Neuronal stem cell (in vitro differentiated cells): ENCODE measurements at regions not wholly inside any gene's neighbourhood (a gene's known extent, or its start where the extent isn't known, plus 50 kb on each side); places are given as distances from the start of the nearest gene placed in this dataset.

Source experiments
- DNase-seq: peaks from one replicate; pipeline ENCODE4 v3.0.0-alpha.2; 2013; ENCODE audit warnings: low spot score
- H2AFZ ChIP-seq: one replicate; pipeline ENCODE4 v1.6.1; 2013; ENCODE audit warnings: mild to moderate bottlenecking, low read length, inconsistent platforms
- H2AK5ac ChIP-seq: 2 replicates; pipeline ENCODE4 v1.6.1; 2013; ENCODE audit warnings: low read depth, mild to moderate bottlenecking, inconsistent platforms, low read length, moderate library complexity, mixed read lengths
- H2BK120ac ChIP-seq: 2 replicates; pipeline ENCODE4 v1.6.1; 2013; ENCODE audit warnings: low read depth, mild to moderate bottlenecking, inconsistent platforms, low read length, moderate library complexity, mixed read lengths
- H2BK12ac ChIP-seq: one replicate; pipeline ENCODE4 v1.6.1; 2013; ENCODE audit warnings: low read length, inconsistent platforms
- H2BK15ac ChIP-seq: 2 replicates; pipeline ENCODE4 v1.6.1; 2013; ENCODE audit warnings: mild to moderate bottlenecking, low read length, inconsistent platforms, mixed read lengths
- H2BK5ac ChIP-seq: one replicate; pipeline ENCODE4 v1.6.1; 2013; ENCODE audit warnings: inconsistent platforms, mild to moderate bottlenecking, low read length, moderate library complexity
- H3K14ac ChIP-seq: one replicate; pipeline ENCODE4 v1.6.1; 2013; ENCODE audit warnings: low read length, inconsistent platforms
- H3K18ac ChIP-seq: 2 replicates; pipeline ENCODE4 v1.6.1; 2013; ENCODE audit warnings: low read length, inconsistent platforms
- H3K23ac ChIP-seq: 2 replicates; pipeline ENCODE4 v1.6.1; 2013; ENCODE audit warnings: low read depth, mild to moderate bottlenecking, mixed read lengths, low read length, inconsistent platforms; ENCODE audit not compliant: poor library complexity
- H3K27ac ChIP-seq: replicated peaks from 3 replicates; pipeline ENCODE4 v1.5.1; 2013; ENCODE audit warnings: low read length, inconsistent platforms
- H3K27me3 ChIP-seq, 3 experiments: 2 replicates each; pipeline ENCODE4 v1.6.1; 2013; ENCODE audit warnings: low read length in 3 of 3, mild to moderate bottlenecking in 2 of 3, inconsistent platforms in 1 of 3, low read depth in 1 of 3, mixed read lengths in 1 of 3, moderate library complexity in 1 of 3; ENCODE audit not compliant: control insufficient read depth in 3 of 3, insufficient read depth in 3 of 3
- H3K36me3 ChIP-seq, 2 donors: replicated peaks in 1 of 2; 2 replicates each; pipeline ENCODE4 v1.6.1; 2013; ENCODE audit warnings: low read length in 2 of 2; ENCODE audit not compliant: control insufficient read depth in 2 of 2, insufficient read depth in 2 of 2
- H3K4ac ChIP-seq: 2 replicates; pipeline ENCODE4 v1.6.1; 2013; ENCODE audit warnings: inconsistent platforms, mild to moderate bottlenecking, low read length, moderate library complexity
- H3K4me1 ChIP-seq, 2 donors: 1 replicate in 1 of 2; 2 replicates in 1 of 2; pipeline ENCODE4 v1.6.1; 2013; ENCODE audit warnings: low read length in 2 of 2, low read depth in 1 of 2; ENCODE audit not compliant: control insufficient read depth in 2 of 2, insufficient read depth in 1 of 2
- H3K4me2 ChIP-seq: one replicate; pipeline ENCODE4 v1.6.1; 2013; ENCODE audit warnings: mild to moderate bottlenecking, low read length, inconsistent platforms; ENCODE audit not compliant: insufficient read depth, poor library complexity, severe bottlenecking
- H3K4me3 ChIP-seq, 2 donors: 2 replicates each; pipeline ENCODE4 v1.5.1; 2013; ENCODE audit warnings: low read length in 2 of 2, mild to moderate bottlenecking in 2 of 2, inconsistent platforms in 1 of 2, moderate library complexity in 1 of 2
- H3K79me1 ChIP-seq: one replicate; pipeline ENCODE4 v1.6.1; 2013; ENCODE audit warnings: low read depth, mild to moderate bottlenecking, inconsistent platforms, low read length, moderate library complexity
- H3K9ac ChIP-seq: one replicate; pipeline ENCODE4 v1.6.1; 2013; ENCODE audit warnings: mild to moderate bottlenecking, low read depth, low read length, inconsistent platforms; ENCODE audit not compliant: poor library complexity
- H3K9me3 ChIP-seq, 2 donors: replicated peaks in 1 of 2; 2 replicates each; pipeline versions ENCODE3 to v1.6.1; 2013; ENCODE audit warnings: low read length in 2 of 2, mild to moderate bottlenecking in 2 of 2, inconsistent platforms in 1 of 2, low read depth in 1 of 2, mixed read lengths in 1 of 2, moderate library complexity in 1 of 2; ENCODE audit not compliant: control insufficient read depth in 2 of 2, insufficient read depth in 1 of 2
- H4K8ac ChIP-seq: one replicate; pipeline ENCODE4 v1.6.1; 2013; ENCODE audit warnings: low read depth, mild to moderate bottlenecking, inconsistent platforms, low read length, moderate library complexity
- H4K91ac ChIP-seq: one replicate; pipeline ENCODE4 v1.6.1; 2013; ENCODE audit warnings: low read length, low read depth, mild to moderate bottlenecking, inconsistent platforms; ENCODE audit not compliant: poor library complexity
- WGBS, 2 donors: extraction: QIAGEN DNeasy Blood & Tissue Kit; methylation state at CpG; one replicate each; pipeline ENCODE4 v1.1.7; 2013; ENCODE audit warnings: missing lambda C conversion rate in 2 of 2, mixed read lengths in 1 of 2; ENCODE audit not compliant: insufficient read length in 2 of 2, insufficient replicate concordance in 1 of 2; ENCODE audit errors: extremely low coverage in 2 of 2; 5-methylcytosine and 5-hydroxymethylcytosine counted together

DNA sequence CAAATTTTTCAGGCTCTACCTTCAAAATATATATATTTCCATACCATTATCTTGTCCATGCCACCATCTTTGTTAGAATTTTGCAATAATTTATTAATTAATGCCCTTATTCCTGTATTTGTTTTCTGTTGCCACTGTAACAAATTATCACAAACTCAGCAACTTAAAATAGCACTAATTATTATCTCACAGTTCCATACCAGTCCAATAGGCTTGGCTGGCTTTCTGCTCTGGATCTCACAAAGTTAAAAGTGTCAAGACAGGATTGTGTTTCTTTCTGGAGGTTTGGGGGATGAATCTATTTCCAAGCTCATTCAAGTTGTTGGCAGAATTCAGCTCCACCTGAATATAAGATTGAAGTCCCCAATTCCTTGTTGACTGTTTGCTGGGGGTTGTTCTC is 58.6 kb upstream of the SLC38A4 start:
- no peak for DNase-seq
- Histone ChIP-seq H3K4me2 (no peak overlapping the region), H2BK15ac (no peak overlapping the region), H3K4ac (no peak overlapping the region), H3K23ac (no peak overlapping the region), H3K18ac (no peak overlapping the region), H2AFZ (no peak overlapping the region), H3K9me3 (no peaks in the 10 kb centered on the region), H2AK5ac (no peak overlapping the region), H3K79me1 (no peaks in the 10 kb centered on the region), H3K9ac (no peak overlapping the region), H2BK5ac (no peak overlapping the region), H3K36me3 (no peaks in the 10 kb centered on the region), H2BK12ac (no peak overlapping the region), H3K27me3 (no peaks in the 10 kb centered on the region), H3K14ac (no peak overlapping the region), H4K91ac (no peak overlapping the region), H4K8ac (no peak overlapping the region), H2BK120ac (no peak overlapping the region), H3K27ac (no peak overlapping the region), H3K4me3 (no peak overlapping the region), H3K4me1 (no peaks in the 10 kb centered on the region)

GRCh38 chr12:46886541-46887041 is 60.8 kb upstream of the SLC38A4 start:
- Histone ChIP-seq H2AK5ac (no peak overlapping the region), H2AFZ (no peak overlapping the region), H3K36me3 (no peaks in the 10 kb centered on the region), H3K14ac (no peak overlapping the region), H3K9me3 (no peaks in the 10 kb centered on the region), H4K8ac (no peak overlapping the region), H3K4ac (no peak overlapping the region), H4K91ac (no peak overlapping the region), H3K4me2 (no peak overlapping the region), H3K4me3 (no peak overlapping the region), H3K27me3 (no peaks in the 10 kb centered on the region), H2BK5ac (no peak overlapping the region), H2BK120ac (no peak overlapping the region), H3K18ac (no peak overlapping the region), H2BK15ac (no peak overlapping the region), H3K79me1 (no peaks in the 10 kb centered on the region), H3K9ac (no peak overlapping the region), H3K23ac (no peak overlapping the region), H3K27ac (no peak overlapping the region), H2BK12ac (no peak overlapping the region), H3K4me1 (no peaks in the 10 kb centered on the region)
- WGBS, 2 donors: no CpG with 5 or more reads among the region's 2 CpGs
- DNase-seq: no peak

DNA sequence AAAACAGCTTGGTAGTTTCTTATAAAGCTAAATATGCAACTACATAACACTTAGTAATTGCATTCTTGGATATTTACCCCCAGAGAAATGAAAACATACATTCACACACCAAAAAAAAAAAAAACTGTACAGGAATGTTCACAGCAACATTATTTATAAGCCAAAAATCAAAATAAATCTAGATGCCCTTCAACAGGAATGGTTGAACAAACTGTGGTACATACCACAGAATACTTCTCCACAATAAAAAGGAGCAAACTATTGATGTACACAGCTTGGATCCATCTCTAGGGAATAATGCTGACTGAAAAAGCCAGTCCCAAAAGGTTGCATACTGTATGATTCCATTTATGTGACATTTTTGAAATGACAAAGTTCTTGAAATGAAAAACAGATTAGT is 62.1 kb upstream of the SLC38A4 start:
- no peak overlapping the region for H2AFZ ChIP-seq
- H3K23ac ChIP-seq: no peak overlapping the region

GRCh38 chr12:46888568-46888967 is 62.8 kb upstream of the SLC38A4 start:
- Histone ChIP-seq H3K23ac (no peak overlapping the region), H4K91ac (no peak overlapping the region), H2BK120ac (no peak overlapping the region), H3K18ac (no peak overlapping the region), H4K8ac (no peak overlapping the region), H3K9me3 (no peaks in the 10 kb centered on the region), H2AK5ac (no peak overlapping the region), H3K27ac (no peak overlapping the region), H3K36me3 (no peaks in the 10 kb centered on the region), H2BK15ac (no peak overlapping the region), H3K79me1 (no peaks in the 10 kb centered on the region), H2AFZ (no peak overlapping the region), H3K4me2 (no peak overlapping the region), H3K4me3 (no peak overlapping the region), H3K4ac (no peak overlapping the region), H3K14ac (no peak overlapping the region), H2BK12ac (no peak overlapping the region), H2BK5ac (no peak overlapping the region), H3K9ac (no peak overlapping the region), H3K27me3 (no peaks in the 10 kb centered on the region), H3K4me1 (no peaks in the 10 kb centered on the region)
- no peak for DNase-seq
- no CpG with 5 or more reads among the region's 3 CpGs for WGBS, 2 donors

More for the DNA sequence above, 62.1 kb upstream of the SLC38A4 start:
- no peak overlapping the region for H4K8ac ChIP-seq
- H4K91ac ChIP-seq: no peak overlapping the region
- DNase-seq: no peak
- no peak overlapping the region for H3K4me2 ChIP-seq
- no peak overlapping the region for H3K14ac ChIP-seq
- no peaks in the 10 kb centered on the region for H3K9me3 ChIP-seq
- no peaks in the 10 kb centered on the region for H3K79me1 ChIP-seq
- H3K4ac ChIP-seq: no peak overlapping the region
- no peak overlapping the region for H2BK15ac ChIP-seq
- H3K9ac ChIP-seq: no peak overlapping the region
- H3K18ac ChIP-seq: no peak overlapping the region
- H2BK12ac ChIP-seq: no peak overlapping the region
- no peaks in the 10 kb centered on the region for H3K36me3 ChIP-seq
- no peak overlapping the region for H3K27ac ChIP-seq
- H2BK5ac ChIP-seq: no peak overlapping the region
- H3K4me3 ChIP-seq: no peak overlapping the region
- H2BK120ac ChIP-seq: no peak overlapping the region
- no peaks in the 10 kb centered on the region for H3K4me1 ChIP-seq
- H2AK5ac ChIP-seq: no peak overlapping the region
- no peaks in the 10 kb centered on the region for H3K27me3 ChIP-seq
